Thyroid gland (tissue), 4 donors: ENCODE measurements at regions not wholly inside any gene's neighbourhood (a gene's known extent, or its start where the extent isn't known, plus 50 kb on each side); places are given as distances from the start of the nearest gene placed in this dataset.

Source experiments
- DNase-seq, 2 donors: peaks; one replicate each; pipeline ENCODE4 v3.0.0-alpha.2; 2019
- H3K27ac ChIP-seq, 3 donors: fragments of 200-600 bp; sonication (generic); 1 replicate in 2 of 3; 2 replicates in 1 of 3; pipeline ENCODE4 v1.5.1; 2016 to 2019; ENCODE audit warnings: mild to moderate bottlenecking in 1 of 3, moderate library complexity in 1 of 3
- H3K27me3 ChIP-seq: fragments of 200-600 bp; sonication (generic); one replicate; pipeline ENCODE4 v1.5.1; 2019
- H3K36me3 ChIP-seq, 2 donors: fragments of 200-600 bp; sonication (generic); one replicate each; pipeline ENCODE4 v1.5.1; 2016 to 2019
- H3K4me1 ChIP-seq, 2 donors: fragments of 200-600 bp; sonication (generic); one replicate each; pipeline ENCODE4 v1.5.1; 2017 to 2019
- H3K4me3 ChIP-seq, 3 donors: fragments of 200-600 bp; sonication (generic); replicated peaks in 1 of 3; 1 replicate in 2 of 3; 2 replicates in 1 of 3; pipeline ENCODE4 v1.5.1; 2016; ENCODE audit warnings: mild to moderate bottlenecking in 1 of 3
- H3K9me3 ChIP-seq: fragments of 200-600 bp; sonication (generic); one replicate; pipeline ENCODE4 v1.5.1; 2017
- CTCF ChIP-seq, 6 experiments: fragments of 200-600 bp in 3 of 6; fragments of 450-650 bp in 3 of 6; sonication (generic) in 3 of 6; IDR thresholded peaks; one replicate each; pipeline ENCODE4 v1.5.1; 2016 to 2019; ENCODE audit warnings: antibody characterized with exemption in 6 of 6, mild to moderate bottlenecking in 2 of 6, inconsistent platforms in 1 of 6, moderate library complexity in 1 of 6
- POLR2A ChIP-seq, 2 donors: fragments of 450-650 bp; IDR thresholded peaks; one replicate each; pipeline ENCODE4 v1.6.1; 2017; ENCODE audit warnings: antibody characterized with exemption in 2 of 2, mild to moderate bottlenecking in 2 of 2, moderate library complexity in 1 of 2
- WGBS, 2 donors: methylation state at CpG; one replicate each; pipeline ENCODE4 v1.1.5; 2017; 5-methylcytosine and 5-hydroxymethylcytosine counted together
- intact Hi-C: fragments of 100-400 bp; cut with DNase I; formaldehyde crosslinking; loops from one replicate; pipeline ENCODE4 v1.15.1; 2023

GRCh38 chr13:100962585-100962984, 288.0 kb upstream of the TMTC4 start:
- Histone ChIP-seq H3K36me3 (no peaks in the 10 kb centered on the region), H3K27me3 (no peaks in the 10 kb centered on the region), H3K9me3 (no peaks in the 10 kb centered on the region), H3K4me3 (no peak overlapping the region), H3K27ac (no peak overlapping the region), H3K4me1 (no peaks in the 10 kb centered on the region)
- 65 to 70% methylated on average over 2 of the region's 2 CpGs for WGBS, 2 donors
- TF ChIP-seq POLR2A (IDR thresholded peaks at IDR 0.05) = no peak
- DNase-seq = no peak
- intact Hi-C loops = no loop called here

- Histone ChIP-seq H3K9me3 (no peaks in the 10 kb centered on the region), H3K4me1 (no peaks in the 10 kb centered on the region), H3K36me3 (no peaks in the 10 kb centered on the region), H3K27me3 (no peaks in the 10 kb centered on the region), H3K4me3 (no peak overlapping the region), H3K27ac (no peak overlapping the region)
- no peak for DNase-seq
- intact Hi-C loops = no loop called here
- TF ChIP-seq POLR2A (IDR thresholded peaks at IDR 0.05) (no peak), CTCF (IDR thresholded peaks at IDR 0.05) (no peak)
- WGBS, 2 donors = 68 to 79% methylated on average over 7 of the region's 7 CpGs
Observed at GRCh38 chr13:100961186-100961585, 286.6 kb upstream of the TMTC4 start.

GRCh38 chr13:100958831-100959230, 284.2 kb upstream of the TMTC4 start:
- no peak for DNase-seq
- H3K4me3 ChIP-seq = no peak overlapping the region
- H3K9me3 ChIP-seq = no peaks in the 10 kb centered on the region
- intact Hi-C loops = no loop called here
- no peak overlapping the region for H3K27ac ChIP-seq
- no peaks in the 10 kb centered on the region for H3K27me3 ChIP-seq
- WGBS, 2 donors = 69 to 81% methylated on average over 5 of the region's 5 CpGs
- H3K4me1 ChIP-seq = no peaks in the 10 kb centered on the region
- TF ChIP-seq POLR2A (IDR thresholded peaks at IDR 0.05) (no peak), CTCF (IDR thresholded peaks at IDR 0.05) (no peak)
- no peaks in the 10 kb centered on the region for H3K36me3 ChIP-seq

- no peak for DNase-seq
- 51 to 63% methylated on average over 4 of the region's 4 CpGs for WGBS, 2 donors
- Histone ChIP-seq H3K4me1 (no peaks in the 10 kb centered on the region), H3K4me3 (no peak overlapping the region), H3K9me3 (no peaks in the 10 kb centered on the region), H3K27ac (no peak overlapping the region), H3K27me3 (no peaks in the 10 kb centered on the region), H3K36me3 (no peaks in the 10 kb centered on the region)
- TF ChIP-seq CTCF (IDR thresholded peaks at IDR 0.05) = no peak
- no peak for TF ChIP-seq POLR2A (IDR thresholded peaks at IDR 0.05)
- intact Hi-C loops = no loop called here
Observed at GRCh38 chr13:100957741-100958140, 283.1 kb upstream of the TMTC4 start.

- Histone ChIP-seq H3K9me3 (no peaks in the 10 kb centered on the region), H3K36me3 (no peaks in the 10 kb centered on the region), H3K4me3 (no peak overlapping the region), H3K27me3 (no peaks in the 10 kb centered on the region), H3K4me1 (peaks cover 11 to 12% of the 10 kb centered on the region in 2 donors), H3K27ac (no peak overlapping the region)
- no peak for DNase-seq
- 73 to 76% methylated on average over 9 of the region's 9 CpGs for WGBS, 2 donors
- TF ChIP-seq CTCF (IDR thresholded peaks at IDR 0.05) = no peak
- TF ChIP-seq POLR2A (IDR thresholded peaks at IDR 0.05) = no peak
- intact Hi-C loops = no loop called here
Observed at GRCh38 chr13:100954430-100955305, 280.1 kb upstream of the TMTC4 start.
